Parathyroid adenoma (tissue), 2 donors: ENCODE measurements at regions not wholly inside any gene's neighbourhood (a gene's known extent, or its start where the extent isn't known, plus 50 kb on each side); places are given as distances from the start of the nearest gene placed in this dataset.

Source experiments
- H2AFZ ChIP-seq: fragments of 300-600 bp; sonication (generic); one replicate; pipeline ENCODE4 v1.7.0; 2017; ENCODE audit warnings: antibody characterized with exemption, mild to moderate bottlenecking
- H3K27ac ChIP-seq: fragments of 300-600 bp; sonication (generic); one replicate; pipeline ENCODE4 v1.7.0; 2017
- H3K27me3 ChIP-seq: fragments of 300-600 bp; sonication (generic); one replicate; pipeline ENCODE4 v1.7.0; 2017; ENCODE audit warnings: low read length; ENCODE audit not compliant: control insufficient read depth, insufficient read depth
- H3K36me3 ChIP-seq: fragments of 300-600 bp; sonication (generic); one replicate; pipeline ENCODE4 v1.7.0; 2017; ENCODE audit warnings: low read length; ENCODE audit not compliant: control insufficient read depth, insufficient read depth
- H3K4me1 ChIP-seq: fragments of 300-600 bp; sonication (generic); one replicate; pipeline ENCODE4 v1.7.0; 2017; ENCODE audit warnings: control low read depth
- H3K4me2 ChIP-seq: fragments of 300-600 bp; sonication (generic); one replicate; pipeline ENCODE4 v1.7.0; 2017; ENCODE audit warnings: low read length
- H3K4me3 ChIP-seq: fragments of 300-600 bp; sonication (generic); one replicate; pipeline ENCODE4 v1.7.0; 2017; ENCODE audit warnings: low read depth, low read length
- H3K79me2 ChIP-seq: fragments of 300-600 bp; sonication (generic); one replicate; pipeline ENCODE4 v1.7.0; 2017; ENCODE audit warnings: control low read depth
- H3K9ac ChIP-seq: fragments of 300-600 bp; sonication (generic); one replicate; pipeline ENCODE4 v1.7.0; 2017; ENCODE audit warnings: mild to moderate bottlenecking
- H3K9me3 ChIP-seq: fragments of 300-600 bp; sonication (generic); one replicate; pipeline ENCODE4 v1.7.0; 2017; ENCODE audit warnings: low read length; ENCODE audit not compliant: control insufficient read depth
- TF ChIP-seq, protein P1 (sequence below): fragments of 300-600 bp; sonication (generic); IDR thresholded peaks from one replicate; pipeline ENCODE4 v1.7.0; 2017; ENCODE audit warnings: antibody characterized with exemption, mild to moderate bottlenecking
- donor health status: primary hyperparathyroidism.

DNA sequence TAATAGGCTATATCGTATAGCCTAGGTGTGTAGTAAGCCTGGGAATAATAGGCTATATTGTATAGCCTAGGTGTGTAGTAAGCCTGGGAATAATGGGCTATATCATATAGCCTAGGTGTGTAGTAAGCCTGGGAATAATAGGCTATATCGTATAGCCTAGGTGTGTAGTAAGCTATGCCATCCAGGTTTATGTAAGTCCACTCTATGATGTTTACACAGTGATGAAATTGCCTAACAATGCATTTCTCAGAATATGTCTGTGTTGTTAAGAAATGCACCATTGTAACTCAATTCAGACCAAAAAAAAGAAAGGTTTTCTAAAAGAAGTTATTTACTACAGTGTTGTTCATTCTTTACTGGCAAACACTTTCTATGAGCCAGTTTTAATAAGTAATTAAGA is 1387.2 kb downstream of the STIM2 start:
- H3K4me3 ChIP-seq: no peak overlapping the region
- no peak overlapping the region for H3K9ac ChIP-seq
- no peaks in the 10 kb centered on the region for H3K4me1 ChIP-seq
- H3K27me3 ChIP-seq: no peaks in the 10 kb centered on the region
- H3K79me2 ChIP-seq: no peaks in the 10 kb centered on the region
- no peak overlapping the region for H2AFZ ChIP-seq
- no peaks in the 10 kb centered on the region for H3K9me3 ChIP-seq
- H3K27ac ChIP-seq: no peak overlapping the region
- TF ChIP-seq, protein P1, sequence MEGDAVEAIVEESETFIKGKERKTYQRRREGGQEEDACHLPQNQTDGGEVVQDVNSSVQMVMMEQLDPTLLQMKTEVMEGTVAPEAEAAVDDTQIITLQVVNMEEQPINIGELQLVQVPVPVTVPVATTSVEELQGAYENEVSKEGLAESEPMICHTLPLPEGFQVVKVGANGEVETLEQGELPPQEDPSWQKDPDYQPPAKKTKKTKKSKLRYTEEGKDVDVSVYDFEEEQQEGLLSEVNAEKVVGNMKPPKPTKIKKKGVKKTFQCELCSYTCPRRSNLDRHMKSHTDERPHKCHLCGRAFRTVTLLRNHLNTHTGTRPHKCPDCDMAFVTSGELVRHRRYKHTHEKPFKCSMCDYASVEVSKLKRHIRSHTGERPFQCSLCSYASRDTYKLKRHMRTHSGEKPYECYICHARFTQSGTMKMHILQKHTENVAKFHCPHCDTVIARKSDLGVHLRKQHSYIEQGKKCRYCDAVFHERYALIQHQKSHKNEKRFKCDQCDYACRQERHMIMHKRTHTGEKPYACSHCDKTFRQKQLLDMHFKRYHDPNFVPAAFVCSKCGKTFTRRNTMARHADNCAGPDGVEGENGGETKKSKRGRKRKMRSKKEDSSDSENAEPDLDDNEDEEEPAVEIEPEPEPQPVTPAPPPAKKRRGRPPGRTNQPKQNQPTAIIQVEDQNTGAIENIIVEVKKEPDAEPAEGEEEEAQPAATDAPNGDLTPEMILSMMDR: no peak
- H3K36me3 ChIP-seq: no peaks in the 10 kb centered on the region
- H3K4me2 ChIP-seq: no peak overlapping the region

GRCh38 chr4:28248269-28248668 is 1387.6 kb downstream of the STIM2 start:
- Histone ChIP-seq H3K79me2 (no peaks in the 10 kb centered on the region), H3K36me3 (no peaks in the 10 kb centered on the region), H3K9ac (no peak overlapping the region), H2AFZ (no peak overlapping the region), H3K4me3 (no peak overlapping the region), H3K4me2 (no peak overlapping the region), H3K27me3 (no peaks in the 10 kb centered on the region), H3K9me3 (no peaks in the 10 kb centered on the region), H3K27ac (no peak overlapping the region), H3K4me1 (no peaks in the 10 kb centered on the region)
- TF ChIP-seq, protein P1: no peak

DNA sequence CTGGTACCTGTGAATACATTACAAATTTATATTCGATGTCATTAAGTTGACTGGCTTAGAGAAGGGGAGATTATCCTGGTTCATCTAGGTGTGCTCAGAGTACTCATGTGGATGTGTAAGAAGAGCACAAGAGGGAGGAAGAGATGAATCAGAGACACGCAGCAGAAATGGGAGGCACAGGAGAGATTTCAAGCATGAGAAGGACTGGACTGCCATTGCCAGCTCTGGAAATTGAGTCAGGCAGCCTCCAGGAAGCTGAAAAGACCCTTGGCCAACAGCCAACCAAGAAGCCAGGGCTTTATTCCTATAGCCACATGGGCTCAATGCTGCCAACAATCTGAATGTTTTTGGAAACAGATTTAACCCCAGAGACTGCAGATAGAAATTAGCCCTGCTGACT is 1390.0 kb downstream of the STIM2 start:
- no peaks in the 10 kb centered on the region for H3K9me3 ChIP-seq
- TF ChIP-seq, protein P1: no peak

GRCh38 chr4:28251831-28252230 is 1391.2 kb downstream of the STIM2 start:
- H3K27ac ChIP-seq: no peak overlapping the region
- H3K4me1 ChIP-seq: no peaks in the 10 kb centered on the region
- no peak overlapping the region for H3K4me3 ChIP-seq
- H3K9me3 ChIP-seq: no peaks in the 10 kb centered on the region
- no peaks in the 10 kb centered on the region for H3K36me3 ChIP-seq
- TF ChIP-seq, protein P1: no peak
- no peak overlapping the region for H3K4me2 ChIP-seq
- no peak overlapping the region for H2AFZ ChIP-seq
- no peaks in the 10 kb centered on the region for H3K27me3 ChIP-seq
- H3K79me2 ChIP-seq: no peaks in the 10 kb centered on the region
- H3K9ac ChIP-seq: no peak overlapping the region

More for the DNA sequence above, 1390.0 kb downstream of the STIM2 start:
- no peak overlapping the region for H3K4me2 ChIP-seq
- H3K4me3 ChIP-seq: no peak overlapping the region
- H3K27me3 ChIP-seq: no peaks in the 10 kb centered on the region
- H3K27ac ChIP-seq: no peak overlapping the region
- no peaks in the 10 kb centered on the region for H3K79me2 ChIP-seq
- H3K9ac ChIP-seq: no peak overlapping the region
- H3K4me1 ChIP-seq: no peaks in the 10 kb centered on the region
- no peaks in the 10 kb centered on the region for H3K36me3 ChIP-seq
- H2AFZ ChIP-seq: no peak overlapping the region

GRCh38 chr4:28254003-28254402 is 1393.4 kb downstream of the STIM2 start:
- no peaks in the 10 kb centered on the region for H3K9me3 ChIP-seq
- H3K4me2 ChIP-seq: no peak overlapping the region
- H2AFZ ChIP-seq: no peak overlapping the region
- H3K79me2 ChIP-seq: no peaks in the 10 kb centered on the region
- TF ChIP-seq, protein P1: no peak
- no peak overlapping the region for H3K9ac ChIP-seq
- no peaks in the 10 kb centered on the region for H3K4me1 ChIP-seq
- H3K4me3 ChIP-seq: no peak overlapping the region
- H3K36me3 ChIP-seq: no peaks in the 10 kb centered on the region
- H3K27me3 ChIP-seq: no peaks in the 10 kb centered on the region
- no peak overlapping the region for H3K27ac ChIP-seq
